A673 (cell line): ENCODE measurements at regions not wholly inside any gene's neighbourhood (a gene's known extent, or its start where the extent isn't known, plus 50 kb on each side); places are given as distances from the start of the nearest gene placed in this dataset.

Experiments used
- BruUV-seq: library from RNA; stranded (reverse); fragments of 400-500 nt; replicated peaks from 2 replicates; lab custom pipeline; 2021; lab: Mats Ljungman, UMichigan
- CTCF ChIA-PET: fragments of 300-600 bp; sonication (Branson Sonifier 250); formaldehyde crosslinking; loops from one replicate; lab custom pipeline; 2022; ENCODE audit warnings: antibody characterized with exemption; lab: Charles Lee
- POLR2A ChIA-PET: fragments of 300-600 bp; sonication (Branson Sonifier 250); formaldehyde crosslinking; loops from one replicate; lab custom pipeline; 2022; ENCODE audit warnings: antibody characterized with exemption; ENCODE audit not compliant: low non-redundant PET; lab: Charles Lee
- DNase-seq: peaks from one replicate; pipeline ENCODE4 v3.0.0-alpha.2; 2015; ENCODE audit warnings: low spot score
- H3K27ac ChIP-seq: fragments of 200-600 bp; sonication (generic); 2 replicates; pipeline ENCODE4 v1.5.1; 2016; ENCODE audit warnings: mixed run types, low read depth, mild to moderate bottlenecking, mixed read lengths, antibody characterized with exemption, low read length; ENCODE audit not compliant: poor library complexity, severe bottlenecking
- H3K27me3 ChIP-seq: fragments of 200-600 bp; sonication (generic); replicated peaks from 2 replicates; pipeline ENCODE4 v1.6.1; 2017; ENCODE audit warnings: mixed run types, low read depth, mild to moderate bottlenecking, mixed read lengths, antibody characterized with exemption, low read length; ENCODE audit not compliant: insufficient read depth, poor library complexity
- H3K36me3 ChIP-seq: fragments of 200-600 bp; sonication (generic); 2 replicates; pipeline ENCODE4 v1.6.1; 2016; ENCODE audit warnings: mixed run types, mild to moderate bottlenecking, mixed read lengths, antibody characterized with exemption, low read length; ENCODE audit not compliant: insufficient read depth, poor library complexity, severe bottlenecking
- H3K4me1 ChIP-seq: fragments of 200-600 bp; sonication (generic); 2 replicates; pipeline ENCODE4 v1.6.1; 2017; ENCODE audit warnings: mixed run types, mild to moderate bottlenecking, mixed read lengths, antibody characterized with exemption, low read length; ENCODE audit not compliant: insufficient read depth, poor library complexity, severe bottlenecking
- H3K4me3 ChIP-seq: fragments of 200-600 bp; sonication (generic); 2 replicates; pipeline ENCODE4 v1.5.1; 2016; ENCODE audit warnings: low read depth, mixed run types, mild to moderate bottlenecking, mixed read lengths, low read length; ENCODE audit not compliant: poor library complexity, severe bottlenecking
- H3K9me3 ChIP-seq: fragments of 200-600 bp; sonication (generic); 2 replicates; pipeline ENCODE4 v1.6.1; 2016; ENCODE audit warnings: mixed run types, low read depth, mild to moderate bottlenecking, mixed read lengths, antibody characterized with exemption, low read length; ENCODE audit not compliant: poor library complexity, severe bottlenecking
- CTCF ChIP-seq: fragments of 300-800, 200-600 bp; sonication (generic); conservative IDR thresholded peaks from 2 replicates; pipeline ENCODE4 v1.5.1; 2017; ENCODE audit warnings: low read depth, mild to moderate bottlenecking, antibody characterized with exemption, low read length, moderate library complexity, mixed read lengths
- EZH2 ChIP-seq: fragments of 200-600 bp; sonication (generic); IDR thresholded peaks from 2 replicates; pipeline ENCODE4 v1.6.1; 2017; ENCODE audit warnings: borderline replicate concordance, low read depth, mild to moderate bottlenecking, mixed read lengths, antibody characterized with exemption, low read length; ENCODE audit not compliant: poor library complexity, severe bottlenecking
- intact Hi-C: fragments of 100-400 bp; cut with micrococcal nuclease; formaldehyde crosslinking; loops from one replicate; pipeline ENCODE4 v1.10.0; 2022; ENCODE audit not compliant: unreplicated experiment

GRCh38 chr7:41116817-41117216 lies 586.1 kb downstream of the INHBA start:
- no peaks in the 10 kb centered on the region for H3K9me3 ChIP-seq
- H3K27ac ChIP-seq, result no peak overlapping the region
- no peaks in the 10 kb centered on the region for H3K4me1 ChIP-seq
- H3K4me3 ChIP-seq, result no peak overlapping the region
- ChIA-PET CTCF (no interaction called here), POLR2A (no interaction called here)
- no peak for DNase-seq
- no peaks in the 10 kb centered on the region for H3K36me3 ChIP-seq
- TF ChIP-seq CTCF (no peak), EZH2 (no peak)
- BruUV-seq, result no TSS peak
- intact Hi-C loops, result no loop called here
- H3K27me3 ChIP-seq, result no peaks in the 10 kb centered on the region

GRCh38 chr7:41116337-41116736 lies 586.6 kb downstream of the INHBA start:
- BruUV-seq, result no TSS peak
- CTCF ChIA-PET, result no interaction called here

GRCh38 chr7:41114691-41115090 lies 588.2 kb downstream of the INHBA start:
- POLR2A ChIA-PET, result no interaction called here
- Histone ChIP-seq H3K4me3 (no peak overlapping the region), H3K4me1 (no peaks in the 10 kb centered on the region), H3K36me3 (no peaks in the 10 kb centered on the region), H3K27me3 (no peaks in the 10 kb centered on the region), H3K27ac (no peak overlapping the region), H3K9me3 (no peaks in the 10 kb centered on the region)
- no peak for DNase-seq
- TF ChIP-seq CTCF (no peak), EZH2 (no peak)
- no TSS peak for BruUV-seq
- CTCF ChIA-PET, result no interaction called here
- intact Hi-C loops, result no loop called here

More at GRCh38 chr7:41116337-41116736, 586.6 kb downstream of the INHBA start:
- H3K9me3 ChIP-seq, result no peaks in the 10 kb centered on the region
- H3K4me3 ChIP-seq, result no peak overlapping the region
- no peaks in the 10 kb centered on the region for H3K36me3 ChIP-seq
- DNase-seq, result no peak
- H3K27ac ChIP-seq, result no peak overlapping the region
- POLR2A ChIA-PET, result interaction anchor here (0.5 kb wide), 1 partner anchor 255 kb away, joined by 17 read pairs; no protein-coding TSS in a partner anchor
- intact Hi-C loops, result no loop called here
- TF ChIP-seq CTCF (no peak), EZH2 (no peak)
- no peaks in the 10 kb centered on the region for H3K4me1 ChIP-seq
- no peaks in the 10 kb centered on the region for H3K27me3 ChIP-seq
